GM19463 (cell line): ENCODE measurements at regions not wholly inside any gene's neighbourhood (a gene's known extent, or its start where the extent isn't known, plus 50 kb on each side); places are given as distances from the start of the nearest gene placed in this dataset.
"Not testable (repeated sequence)": the region's sequence is repeated elsewhere in the genome, so short reads cannot be mapped to it uniquely, and the experiment has no call there.

Experiments used
- ATAC-seq: cut with Tn5 transposase; IDR thresholded peaks from one replicate; pipeline ENCODE4 v1.9.1; 2021; ENCODE audit warnings: mild to moderate bottlenecking, moderate library complexity; ENCODE audit not compliant: unreplicated experiment

DNA sequence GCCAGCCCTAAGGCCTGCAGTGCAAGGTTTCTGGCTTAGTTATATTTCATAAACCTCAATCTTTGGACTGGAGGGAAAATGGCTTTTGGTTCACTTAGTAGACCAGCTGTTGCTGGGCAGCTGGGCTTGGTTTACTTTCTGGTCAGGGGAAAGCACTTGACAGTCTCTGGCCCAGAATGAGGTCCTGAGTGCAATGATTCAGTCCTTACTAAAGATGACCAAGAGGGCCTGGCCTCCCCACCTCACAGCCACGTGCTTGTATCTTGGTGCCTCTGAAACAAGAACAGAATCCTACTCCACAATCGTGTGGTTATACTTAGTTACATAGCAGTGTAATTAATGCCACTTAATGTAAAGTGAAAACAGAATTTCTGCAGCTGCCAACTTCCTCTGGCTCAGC is 325.5 kb upstream of the MEIS1 start:
- ATAC-seq = no peak

DNA sequence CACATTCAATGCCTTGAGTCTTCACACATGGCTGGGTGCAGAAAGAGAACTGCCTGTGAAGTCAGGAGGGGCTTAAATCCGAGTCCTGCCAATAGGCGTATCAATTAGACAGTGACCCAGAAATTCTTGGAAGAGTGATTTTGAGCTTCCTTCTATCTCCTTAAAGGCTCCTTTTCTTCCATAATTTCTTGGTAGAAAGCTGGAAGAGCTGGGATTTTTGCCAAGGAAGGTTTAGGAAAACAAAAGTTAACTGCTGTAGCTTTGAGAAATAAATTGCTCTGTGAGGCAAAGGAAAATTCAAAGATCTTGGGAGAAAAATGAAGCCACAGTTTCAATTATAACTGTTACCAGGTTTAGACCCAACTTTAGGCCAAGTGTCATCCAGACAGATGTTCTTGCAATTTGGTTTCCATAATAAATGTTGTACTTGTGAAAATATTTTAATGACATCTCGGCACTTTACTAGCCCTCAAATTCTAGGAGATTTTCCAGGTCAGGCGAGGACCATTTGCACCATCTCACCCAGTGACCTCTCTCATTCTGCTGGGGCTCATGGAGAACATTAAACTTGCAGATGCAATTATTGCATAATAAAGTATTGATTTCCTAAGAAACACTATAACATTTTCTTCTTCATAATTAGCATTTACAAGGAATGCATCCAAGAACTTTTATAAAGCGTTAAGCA is 329.7 kb upstream of the MEIS1 start:
- no peak for ATAC-seq

DNA sequence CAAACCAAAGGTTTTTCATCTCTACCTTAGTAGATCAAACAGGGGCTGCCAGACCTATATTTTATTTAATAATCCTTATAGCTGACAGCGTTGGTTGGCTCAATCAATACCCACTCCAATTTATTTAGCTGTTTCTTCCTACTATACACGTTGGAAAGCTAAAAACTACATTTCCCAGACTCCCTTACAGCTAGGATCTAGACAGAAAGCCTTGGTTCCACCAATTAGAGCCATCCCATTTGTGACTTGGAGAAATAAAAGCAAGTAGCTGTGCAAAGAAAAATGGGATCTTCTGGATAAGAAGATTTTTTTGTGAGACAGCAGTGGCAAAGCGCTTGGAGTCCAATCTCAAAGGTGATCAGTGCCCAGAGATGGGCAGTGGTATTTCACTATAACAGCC is 331.3 kb upstream of the MEIS1 start:
- ATAC-seq = no peak

DNA sequence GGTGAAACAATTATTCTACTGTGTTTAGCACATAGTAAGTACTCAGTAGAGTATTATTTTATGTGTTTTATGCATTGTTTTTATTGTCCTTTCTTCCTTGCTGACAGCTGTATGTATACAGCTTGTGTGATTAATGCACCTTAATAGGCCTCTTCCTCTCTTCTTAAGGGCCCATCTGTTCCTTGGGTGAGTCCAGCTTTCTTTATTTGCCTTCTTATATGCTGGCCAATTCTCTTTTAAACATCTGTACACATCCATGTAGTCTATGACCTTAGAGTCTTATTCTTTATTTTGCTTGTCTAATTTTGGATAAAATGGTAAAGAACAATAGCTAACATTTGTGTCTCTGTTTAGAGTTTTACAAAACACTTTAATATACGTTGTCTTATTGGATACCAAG is 333.7 kb upstream of the MEIS1 start:
- ATAC-seq = no peak

DNA sequence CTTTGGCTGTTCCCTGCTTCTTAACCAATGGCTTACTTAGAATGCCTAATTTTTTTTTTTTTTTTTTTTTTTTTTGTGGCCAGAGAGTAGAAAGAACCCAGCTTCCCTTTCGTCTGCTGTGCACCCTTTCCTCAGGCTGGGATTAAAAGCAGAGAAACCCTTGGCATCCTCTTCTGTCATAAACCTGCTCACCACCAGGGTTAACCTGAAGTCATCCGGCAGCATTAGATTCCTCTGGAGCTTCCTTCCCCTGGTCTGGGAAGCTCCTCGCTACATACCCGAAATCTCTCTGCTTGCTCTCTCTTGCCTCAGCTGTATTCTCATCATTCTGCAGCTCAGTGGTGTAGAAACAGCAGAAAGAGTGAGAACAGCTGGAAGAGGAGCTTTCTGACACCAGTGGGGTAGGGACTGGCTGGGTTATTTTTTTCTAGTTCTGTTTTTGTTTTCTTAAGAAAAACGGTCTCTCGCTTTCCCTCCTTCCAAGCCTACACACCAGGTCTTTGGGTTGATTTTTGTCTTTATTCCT is 339.0 kb upstream of the MEIS1 start:
- no peak for ATAC-seq

DNA sequence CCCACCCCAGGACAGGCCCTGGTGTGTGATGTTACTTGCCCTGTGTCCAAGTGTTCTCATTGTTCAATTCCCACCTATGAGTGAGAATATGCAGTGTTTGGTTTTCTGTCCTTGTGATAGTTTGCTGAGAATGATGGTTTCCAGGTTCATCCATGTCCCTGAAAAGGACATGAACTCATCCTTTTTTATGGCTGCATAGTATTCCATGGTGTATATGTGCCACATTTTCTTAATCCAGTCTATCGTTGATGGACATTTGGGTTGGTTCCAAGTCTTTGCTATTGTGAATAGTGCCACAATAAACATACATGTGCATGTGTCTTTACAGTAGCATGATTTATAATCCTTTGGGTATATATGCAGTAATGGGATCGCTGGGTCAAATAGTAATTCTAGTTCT is 340.2 kb upstream of the MEIS1 start:
- not testable (repeated sequence) for ATAC-seq

DNA sequence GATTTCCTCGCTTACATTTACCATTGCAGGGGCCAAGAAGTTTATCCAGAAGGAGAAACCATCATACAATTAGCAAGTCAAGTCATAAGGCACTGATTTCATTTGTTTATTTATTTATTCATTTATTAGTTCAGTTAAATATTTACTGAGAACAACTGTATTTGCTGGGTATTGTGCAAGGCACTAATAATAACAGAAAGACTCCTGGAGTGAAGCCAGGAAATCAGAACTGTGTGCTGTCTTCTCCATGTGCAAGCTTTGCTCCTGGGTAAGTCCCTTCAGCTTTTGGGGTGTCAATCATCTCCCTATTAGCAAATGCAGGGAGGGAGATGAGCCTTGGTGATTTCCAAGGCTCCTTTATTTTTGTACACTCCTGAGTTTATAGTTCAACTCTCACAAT is 341.6 kb upstream of the MEIS1 start:
- ATAC-seq = no peak

DNA sequence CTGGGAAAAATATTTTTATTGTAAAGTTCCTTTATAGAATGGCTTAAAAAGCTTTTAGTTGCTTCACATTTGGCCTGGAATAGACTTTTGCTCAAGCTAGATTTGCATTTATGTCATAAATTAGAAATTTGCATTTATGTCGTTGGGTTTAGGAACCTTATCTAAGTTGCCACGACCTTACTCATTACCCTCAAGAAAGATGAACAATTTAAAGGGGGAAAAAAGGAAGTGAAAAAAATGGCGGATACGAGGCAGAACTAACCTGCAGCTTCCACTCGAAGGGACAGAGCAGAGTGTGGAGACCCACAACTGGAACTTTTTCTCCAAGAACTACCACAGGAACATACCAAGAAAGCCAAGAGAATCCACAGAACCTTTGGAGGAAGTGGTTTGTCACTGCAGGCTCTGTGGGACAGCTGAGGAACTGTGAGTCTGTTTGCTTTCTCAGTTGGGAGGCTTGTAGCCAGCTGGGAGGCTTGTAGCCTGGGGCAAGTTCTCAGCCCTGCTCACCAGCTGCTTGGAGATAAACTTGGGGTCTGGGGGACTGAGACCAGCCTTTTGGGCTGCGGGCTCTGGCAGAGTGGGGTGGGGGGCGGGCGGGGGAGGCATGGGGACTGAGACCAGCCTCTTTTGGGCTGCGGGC is 349.9 kb upstream of the MEIS1 start:
- no peak for ATAC-seq

DNA sequence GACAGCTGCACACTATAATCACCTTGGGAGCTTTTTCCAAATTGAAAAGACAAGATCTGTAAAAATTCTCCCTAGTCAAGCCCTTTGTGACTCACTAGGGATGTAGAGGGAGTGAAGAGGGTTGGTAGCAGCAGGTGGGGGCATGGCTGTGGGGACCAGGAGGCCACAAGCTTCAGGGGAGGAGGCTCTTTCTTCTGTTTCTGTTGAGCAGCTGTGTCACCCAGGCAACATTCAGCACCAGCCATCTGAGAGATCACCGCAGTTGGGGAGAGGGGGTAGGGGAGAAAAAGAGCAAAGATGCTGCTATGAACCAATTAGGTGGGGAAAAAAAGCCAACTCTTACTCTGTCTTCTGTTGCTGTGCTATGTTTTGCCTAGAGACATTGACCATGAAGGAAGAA is 352.3 kb upstream of the MEIS1 start:
- ATAC-seq = no peak

DNA sequence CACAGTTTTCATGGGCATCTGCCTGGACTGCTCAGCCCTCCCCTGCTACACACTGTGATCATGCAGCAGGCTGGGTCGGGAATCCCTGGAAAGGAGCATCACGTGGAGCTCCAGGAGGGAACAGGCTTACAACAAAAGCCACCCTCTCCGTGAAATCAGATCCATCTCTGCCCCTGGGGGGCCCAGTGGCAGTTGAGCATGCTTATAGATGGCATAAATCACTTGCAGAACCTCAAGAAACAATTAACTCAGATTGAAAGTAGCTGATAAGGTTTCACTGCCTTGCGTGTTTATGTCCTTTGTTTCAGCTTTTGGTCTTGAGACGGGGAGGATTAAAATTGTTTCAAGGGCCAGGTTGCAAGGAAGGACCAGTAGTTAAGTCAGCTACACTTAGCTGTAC is 354.8 kb upstream of the MEIS1 start:
- no peak for ATAC-seq

DNA sequence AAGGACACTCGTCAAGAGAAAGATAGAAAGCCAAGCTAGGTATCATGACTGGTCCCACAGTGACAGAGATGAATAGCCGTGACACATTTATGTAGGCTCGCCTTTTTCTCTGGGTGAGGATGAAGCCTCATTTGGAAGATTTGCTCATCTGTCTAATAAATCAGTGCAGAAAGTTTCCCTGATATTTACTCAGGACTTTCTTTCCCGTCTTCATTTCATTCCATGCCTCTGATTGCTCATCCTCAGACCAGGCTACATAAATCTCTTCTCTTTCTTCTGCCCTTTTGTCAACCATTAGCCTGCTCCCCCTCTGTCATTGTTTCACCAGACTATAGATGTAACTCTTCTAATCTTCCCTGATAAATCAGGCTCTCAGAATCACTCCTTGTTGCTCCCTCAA is 361.8 kb upstream of the MEIS1 start:
- ATAC-seq = no peak

DNA sequence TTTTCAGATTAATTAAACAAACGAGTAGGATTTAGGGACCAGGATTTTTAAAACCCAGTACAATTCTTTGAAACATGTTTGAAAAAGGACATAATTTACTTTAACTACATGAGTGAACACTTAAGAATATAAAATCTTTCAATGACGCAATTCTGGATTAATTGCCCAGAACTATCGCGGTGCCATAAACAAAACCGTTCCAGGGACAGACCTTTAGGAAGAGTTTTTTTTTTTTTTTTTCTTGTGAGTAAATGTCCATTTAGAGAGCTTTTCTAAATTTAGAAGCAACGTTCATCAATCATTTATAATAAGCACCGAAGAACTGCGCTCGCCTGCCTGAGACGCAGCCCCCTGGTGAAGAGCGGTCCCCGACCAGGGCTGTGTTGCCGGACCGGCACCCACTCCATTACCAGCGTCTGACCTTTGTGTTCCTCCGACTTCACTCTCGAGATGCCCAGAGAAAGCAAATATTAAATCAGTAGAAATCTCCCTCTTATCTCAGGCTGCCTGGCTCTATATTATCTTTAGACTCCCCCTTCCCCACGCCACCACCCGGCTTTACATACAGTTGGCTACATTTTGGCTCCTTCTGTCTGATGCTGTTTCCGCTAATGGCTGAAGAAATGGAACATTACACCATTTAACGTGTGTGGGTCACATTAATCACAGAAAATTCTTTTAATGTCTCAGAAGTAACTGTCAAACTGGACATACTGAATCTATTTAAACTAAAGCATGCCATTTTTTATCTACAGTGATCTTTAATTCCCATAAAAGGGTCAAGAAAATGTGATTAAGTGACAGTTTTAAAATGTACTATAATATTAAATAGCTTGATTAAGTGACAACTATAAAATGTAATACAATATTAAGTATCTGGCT is 364.0 kb upstream of the MEIS1 start:
- no peak for ATAC-seq

DNA sequence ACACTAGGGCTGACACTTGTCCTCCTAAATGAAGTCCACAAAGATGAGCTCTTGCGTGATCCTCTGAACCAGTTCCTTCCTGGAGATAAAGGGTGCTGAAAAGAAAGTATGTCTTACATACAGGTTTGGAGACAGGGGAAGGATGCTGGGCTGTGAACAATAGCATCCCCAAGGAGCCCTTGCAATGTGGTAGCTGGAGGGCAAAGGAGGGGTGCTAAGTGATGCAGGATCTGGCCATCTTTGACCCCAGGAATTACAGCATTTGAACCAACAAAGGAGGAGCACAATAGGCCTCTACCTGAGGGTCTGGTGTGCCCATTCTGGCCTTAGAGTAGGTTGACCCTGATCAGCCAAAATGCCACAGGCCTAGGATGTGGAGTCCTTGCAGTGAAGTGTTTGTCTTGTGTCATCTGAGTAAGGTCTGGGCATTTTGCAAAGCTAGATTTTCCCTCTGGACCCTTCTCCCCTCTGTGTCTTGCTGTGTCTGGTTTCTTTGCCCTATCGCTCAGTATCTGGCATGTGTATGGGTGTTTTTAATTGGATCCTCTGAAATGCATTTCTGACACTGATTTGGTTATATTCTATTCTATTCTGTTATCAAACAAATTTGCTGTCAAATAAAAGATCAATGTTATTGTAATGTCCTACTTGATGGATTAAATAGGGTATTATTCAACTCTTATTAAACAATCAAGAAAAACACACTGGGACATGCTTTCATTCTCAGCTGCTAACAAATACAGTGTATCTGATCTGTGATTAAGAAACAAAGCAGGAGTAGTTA is 364.8 kb upstream of the MEIS1 start:
- no peak for ATAC-seq

DNA sequence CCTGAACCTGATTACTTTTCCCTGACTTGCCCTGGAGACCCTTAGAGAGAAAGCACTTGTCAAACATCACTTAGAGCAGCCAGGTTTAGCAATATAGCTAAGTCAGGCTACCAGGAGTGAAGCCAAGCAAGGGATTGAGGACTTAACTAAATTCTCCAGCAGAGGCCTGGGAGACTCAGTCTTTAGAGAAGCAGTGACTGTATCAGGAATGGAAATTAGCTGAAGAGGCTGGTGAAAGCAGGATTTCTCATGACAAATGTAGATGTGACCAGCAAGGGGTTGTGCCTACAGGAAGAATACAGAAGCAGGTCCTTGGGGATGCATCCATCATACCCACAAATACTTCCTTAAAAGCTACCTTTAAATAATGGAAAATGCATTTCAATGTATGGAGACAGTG is 368.9 kb upstream of the MEIS1 start:
- no peak for ATAC-seq

DNA sequence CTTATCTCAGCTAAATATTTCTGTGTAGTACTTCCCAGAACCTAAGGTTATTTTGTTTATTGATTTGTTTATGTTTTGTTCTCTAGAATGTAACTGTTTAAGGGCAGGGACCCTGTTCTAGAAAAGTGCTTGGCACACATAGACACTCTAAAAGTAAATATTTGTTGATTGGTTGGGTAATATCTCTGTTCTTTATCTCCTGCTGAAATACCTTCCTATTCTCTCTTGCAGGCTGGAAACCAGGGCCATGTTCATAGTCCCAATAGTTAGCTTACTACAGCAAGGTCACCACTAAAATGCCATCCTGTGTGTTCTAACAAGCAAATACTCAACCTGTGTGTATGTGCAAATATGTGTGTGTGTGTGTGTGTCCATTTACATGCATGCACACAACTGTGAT is 375.6 kb upstream of the MEIS1 start:
- ATAC-seq = no peak

DNA sequence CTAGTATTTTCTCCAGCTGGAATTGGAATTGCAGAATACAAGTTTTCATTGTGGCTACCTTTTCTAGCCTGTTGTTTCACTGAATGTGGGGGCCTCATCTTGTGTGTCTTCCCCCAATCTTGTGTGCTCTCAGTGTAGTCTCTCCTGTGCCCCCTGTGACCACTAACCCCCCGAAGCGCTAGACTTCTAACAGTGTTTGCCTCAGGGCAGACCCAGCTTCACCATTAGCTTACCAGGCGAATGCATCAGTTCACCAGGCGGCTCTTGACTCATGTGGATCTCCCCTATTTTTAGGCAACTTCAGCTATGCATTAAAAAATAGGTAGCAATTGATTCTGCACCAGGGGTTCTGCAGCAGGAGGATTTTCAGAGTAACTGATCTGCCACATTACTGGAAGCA is 376.2 kb upstream of the MEIS1 start:
- no peak for ATAC-seq

DNA sequence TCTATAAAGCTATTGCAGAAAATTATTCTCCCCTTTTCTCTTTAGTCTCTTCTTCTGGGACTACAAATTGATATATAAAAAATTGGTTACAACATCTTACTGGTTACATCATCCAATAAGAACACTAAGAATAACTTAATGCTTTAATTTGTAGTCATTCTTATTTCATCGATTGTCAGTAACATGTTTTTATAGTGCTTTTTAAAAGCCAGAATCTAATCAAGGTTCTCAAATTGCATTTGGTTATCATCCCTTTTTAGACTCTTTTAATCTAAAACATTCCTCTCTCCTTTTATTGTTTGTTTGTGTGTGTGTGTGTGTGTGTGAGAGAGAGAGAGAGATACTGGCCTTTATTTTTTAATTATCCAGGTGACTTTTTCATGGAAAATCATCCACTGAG is 377.1 kb upstream of the MEIS1 start:
- no peak for ATAC-seq

DNA sequence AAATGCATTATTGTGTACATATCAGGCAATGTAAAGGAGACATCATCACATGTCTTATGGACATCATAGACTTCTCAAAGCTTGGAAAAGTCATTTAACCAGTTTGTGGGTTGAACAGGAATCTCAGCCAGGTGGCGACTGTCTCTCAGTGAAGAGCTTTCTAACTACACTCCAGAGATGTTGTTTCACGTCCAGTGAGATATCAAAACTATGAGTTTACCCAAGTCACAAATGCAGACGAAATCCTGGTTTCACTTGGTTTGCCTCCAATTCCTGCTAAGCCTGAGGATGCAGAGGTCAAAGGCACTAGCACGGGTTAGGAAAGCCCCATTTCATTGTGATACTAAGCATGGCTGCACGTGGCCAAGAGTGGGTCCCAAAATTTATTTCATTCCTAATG is 384.5 kb upstream of the MEIS1 start:
- ATAC-seq = no peak

DNA sequence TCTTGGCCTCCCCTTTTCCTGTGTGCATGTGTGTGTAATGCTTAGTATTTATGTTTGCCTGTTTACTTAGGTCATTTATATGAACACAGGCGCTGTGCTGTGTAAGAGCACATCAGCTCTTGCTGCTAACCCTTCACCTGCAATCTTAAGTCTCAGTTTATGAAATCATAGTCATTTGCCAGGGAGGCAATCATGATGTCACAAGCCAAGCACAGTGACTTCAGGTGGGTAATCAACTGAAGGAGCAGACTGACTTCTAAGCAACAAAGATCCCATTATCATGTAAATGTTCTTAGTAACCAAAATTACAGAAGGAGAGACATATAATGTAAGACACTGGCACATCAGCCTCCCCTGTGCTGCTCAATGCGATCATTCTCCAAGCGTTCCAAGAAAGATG is 386.3 kb upstream of the MEIS1 start:
- no peak for ATAC-seq

DNA sequence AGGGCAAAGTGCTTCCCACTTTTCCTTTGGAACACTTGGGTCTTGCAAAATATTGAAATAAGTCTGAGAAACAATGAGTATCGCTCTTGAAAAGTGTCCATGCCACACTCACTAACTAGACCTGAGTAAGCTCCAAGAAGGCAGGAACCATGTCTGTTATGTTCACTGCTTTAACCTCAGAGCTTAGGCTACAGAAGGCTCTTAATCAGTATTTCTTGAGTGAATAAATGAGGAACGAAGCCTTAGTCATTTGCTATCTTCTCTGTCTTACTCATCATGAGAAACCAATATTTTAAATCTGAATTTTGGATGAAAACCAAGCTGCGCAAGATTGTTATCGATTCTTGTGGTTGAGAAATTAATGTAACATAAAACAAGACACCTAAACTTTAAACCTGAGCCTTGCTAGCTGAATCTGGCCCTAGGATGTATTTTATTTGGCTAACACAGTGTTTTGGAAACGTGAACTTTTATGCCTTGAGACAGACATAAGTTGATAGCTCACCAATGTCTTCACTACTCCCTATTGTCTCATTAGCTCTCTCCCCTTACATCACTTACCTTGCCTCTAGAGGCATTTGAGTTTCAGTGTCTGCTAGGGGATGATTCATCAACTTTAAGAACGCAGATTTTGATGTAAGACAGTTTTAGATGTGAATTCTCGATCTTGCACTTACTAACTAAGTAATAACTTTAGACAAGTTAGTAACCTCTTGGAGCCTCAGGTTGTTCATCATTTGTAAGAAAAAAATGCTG is 392.8 kb upstream of the MEIS1 start:
- ATAC-seq = no peak
